Mucosa of descending colon (tissue), 3 donors: ENCODE measurements at regions not wholly inside any gene's neighbourhood (a gene's known extent, or its start where the extent isn't known, plus 50 kb on each side); places are given as distances from the start of the nearest gene placed in this dataset.

Experiments used
- ATAC-seq: fragments of 200-7000 bp; cut with Tn5 transposase; one replicate; pipeline ENCODE4 v1.9.1; 2020; ENCODE audit warnings: mild to moderate bottlenecking, moderate library complexity
- DNase-seq, 3 donors: peaks; one replicate each; pipeline ENCODE4 v3.0.0-alpha.2; 2020
- H3K36me3 ChIP-seq: fragments of 200-600 bp; one replicate; pipeline ENCODE4 v1.8.0; 2021; ENCODE audit warnings: low read depth, mild to moderate bottlenecking
- H3K4me1 ChIP-seq: fragments of 200-600 bp; one replicate; pipeline ENCODE4 v1.8.0; 2021; ENCODE audit warnings: low read depth, mild to moderate bottlenecking
- H3K4me3 ChIP-seq: fragments of 200-600 bp; one replicate; pipeline ENCODE4 v1.8.0; 2021; ENCODE audit warnings: mild to moderate bottlenecking
- H3K9me3 ChIP-seq: fragments of 200-600 bp; one replicate; pipeline ENCODE4 v1.8.0; 2021; ENCODE audit warnings: mild to moderate bottlenecking
- CTCF ChIP-seq: fragments of 200-600 bp; IDR thresholded peaks from one replicate; pipeline ENCODE4 v1.8.0; 2022; ENCODE audit warnings: antibody characterized with exemption, mild to moderate bottlenecking
- intact Hi-C, 2 donors: fragments of 100-400 bp; cut with DNase I in 1 of 2; cut with micrococcal nuclease in 1 of 2; formaldehyde crosslinking; loops; one replicate each; pipeline versions ENCODE4 v1.11.0 to v1.11.1; 2022; cut with DNase I, micrococcal nuclease
- donor health status: DM: no; HTN: no; CAD: no; lungs with moderate emphysema.
- donor health status: DM: no; HTN: no; CAD: no.
- donor health status: DM: no; HTN: yes; CAD: no.

GRCh38 chr2:37560241-37560848 is 111.1 kb downstream of the CDC42EP3 start:
- no peak for TF ChIP-seq CTCF
- Histone ChIP-seq H3K36me3 (no peaks in the 10 kb centered on the region), H3K4me1 (no peaks in the 10 kb centered on the region), H3K4me3 (no peak overlapping the region), H3K9me3 (no peaks in the 10 kb centered on the region)
- ATAC-seq: no peak
- no peak for DNase-seq
- intact Hi-C loops: no loop called here

- H3K4me3 ChIP-seq: no peak overlapping the region
- TF ChIP-seq CTCF: no peak
- no peaks in the 10 kb centered on the region for H3K4me1 ChIP-seq
- intact Hi-C loops: no loop called here
- DNase-seq (no peak), ATAC-seq (no peak)
- H3K9me3 ChIP-seq: no peaks in the 10 kb centered on the region
- H3K36me3 ChIP-seq: no peaks in the 10 kb centered on the region
Observed at GRCh38 chr2:37560863-37561614, 110.4 kb downstream of the CDC42EP3 start.

GRCh38 chr2:37561615-37562569 is 109.5 kb downstream of the CDC42EP3 start:
- DNase-seq (no peak), ATAC-seq (peak; percentile 62)
- intact Hi-C loops: no loop called here
- H3K9me3 ChIP-seq: no peaks in the 10 kb centered on the region
- H3K4me3 ChIP-seq: no peak overlapping the region
- H3K4me1 ChIP-seq: no peaks in the 10 kb centered on the region
- no peaks in the 10 kb centered on the region for H3K36me3 ChIP-seq
- no peak for TF ChIP-seq CTCF

GRCh38 chr2:37563375-37564015 is 107.9 kb downstream of the CDC42EP3 start:
- Histone ChIP-seq H3K4me3 (no peak overlapping the region), H3K36me3 (no peaks in the 10 kb centered on the region), H3K4me1 (no peaks in the 10 kb centered on the region), H3K9me3 (no peaks in the 10 kb centered on the region)
- no peak for DNase-seq
- no peak for TF ChIP-seq CTCF
- intact Hi-C loops: no loop called here
- no peak for ATAC-seq

GRCh38 chr2:37564356-37564755 is 107.1 kb downstream of the CDC42EP3 start:
- no peak for TF ChIP-seq CTCF
- intact Hi-C loops: no loop called here
- DNase-seq (no peak), ATAC-seq (no peak)
- Histone ChIP-seq H3K4me1 (no peaks in the 10 kb centered on the region), H3K4me3 (no peak overlapping the region), H3K9me3 (no peaks in the 10 kb centered on the region), H3K36me3 (no peaks in the 10 kb centered on the region)
